ENCODE measurements at regions not wholly inside any gene's neighbourhood (a gene's known extent, or its start where the extent isn't known, plus 50 kb on each side); places are given as distances from the start of the nearest gene placed in this dataset.

DNA sequence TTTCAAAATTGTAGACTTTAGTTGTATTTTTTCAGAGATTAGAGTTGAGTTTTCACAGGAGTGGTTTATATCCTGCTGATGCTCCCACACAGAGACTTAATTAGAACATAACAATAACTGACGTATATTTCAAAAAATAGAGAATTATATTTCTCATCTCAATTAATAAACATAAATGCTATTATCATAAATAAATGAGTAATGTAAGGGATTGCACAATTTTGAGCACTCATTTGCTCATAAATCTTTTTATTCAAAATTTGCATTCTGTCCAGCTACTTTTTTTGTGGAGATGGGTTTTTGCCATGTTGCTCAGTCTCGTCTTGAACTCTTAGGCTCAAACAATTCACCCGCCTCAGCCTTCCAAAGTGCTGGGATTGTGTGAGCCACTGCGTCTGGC lies 515.7 kb upstream of the RORB start:
- TF ChIP-seq CTCF (conservative IDR thresholded peaks at IDR 0.05) (no peak), ZFX (IDR thresholded peaks at IDR 0.05) (no peak)

Data from C4-2B (cell line).